ENCODE measurements at regions not wholly inside any gene's neighbourhood (a gene's known extent, or its start where the extent isn't known, plus 50 kb on each side); places are given as distances from the start of the nearest gene placed in this dataset.

DNA sequence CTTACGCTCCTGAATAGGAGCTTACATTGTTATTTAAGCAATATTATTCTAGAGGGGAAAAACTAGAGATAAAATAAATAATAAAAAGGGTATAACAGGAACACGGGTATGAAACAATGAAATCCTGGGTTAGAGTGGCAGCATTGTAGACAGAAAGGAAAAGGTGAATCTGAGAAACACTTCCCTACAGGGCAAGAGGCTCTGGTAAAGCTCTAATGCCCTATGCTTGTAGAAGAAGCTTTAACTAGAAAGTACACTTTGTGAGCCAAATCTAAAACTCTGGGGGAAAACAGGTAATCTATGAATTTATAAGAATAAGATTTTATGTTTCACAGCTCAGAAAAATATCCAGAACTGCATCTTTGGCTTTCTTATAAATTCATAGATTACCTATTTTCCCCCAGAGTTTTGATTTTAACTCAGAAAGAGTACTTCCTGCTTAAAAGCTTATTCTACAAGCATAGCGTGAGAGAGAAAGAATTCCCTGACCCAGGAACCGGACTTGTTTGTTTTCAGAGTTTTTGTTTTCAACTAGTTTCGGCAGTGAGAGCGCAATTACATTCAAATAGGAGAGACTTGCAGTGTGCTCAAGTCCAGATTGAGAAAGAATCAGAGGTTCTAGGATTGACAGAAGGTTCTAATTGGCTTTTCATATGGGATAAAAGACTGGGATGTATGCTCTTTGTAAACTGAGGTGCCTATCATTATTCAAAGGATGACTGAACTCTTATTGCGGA lies 651.0 kb upstream of the RORB start:
- no peak for DNase-seq (ENCODE audit: low read depth in 2 of 3, low spot score in 1 of 3)

DNA sequence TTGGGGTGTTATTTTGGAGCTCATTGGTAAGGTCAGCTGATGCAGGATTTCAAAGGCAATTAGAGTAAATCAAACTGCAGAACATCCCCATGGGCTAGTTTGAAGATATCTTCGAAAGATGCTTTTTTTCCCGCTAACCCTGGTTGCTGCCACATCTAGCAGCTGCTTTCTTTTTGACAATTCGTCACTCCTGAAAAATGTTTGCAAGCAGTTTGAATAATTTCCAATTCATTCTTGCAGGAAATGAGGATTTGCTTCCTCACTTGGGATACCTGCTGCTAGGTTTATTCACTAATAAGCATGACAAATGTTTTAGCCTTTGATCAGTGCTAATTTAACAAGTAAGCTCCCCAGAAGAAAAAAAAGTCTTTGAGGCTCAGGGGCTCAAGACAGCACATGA lies 649.6 kb upstream of the RORB start:
- DNase-seq (ENCODE audit: low read depth in 2 of 3, low spot score in 1 of 3) = no peak

DNA sequence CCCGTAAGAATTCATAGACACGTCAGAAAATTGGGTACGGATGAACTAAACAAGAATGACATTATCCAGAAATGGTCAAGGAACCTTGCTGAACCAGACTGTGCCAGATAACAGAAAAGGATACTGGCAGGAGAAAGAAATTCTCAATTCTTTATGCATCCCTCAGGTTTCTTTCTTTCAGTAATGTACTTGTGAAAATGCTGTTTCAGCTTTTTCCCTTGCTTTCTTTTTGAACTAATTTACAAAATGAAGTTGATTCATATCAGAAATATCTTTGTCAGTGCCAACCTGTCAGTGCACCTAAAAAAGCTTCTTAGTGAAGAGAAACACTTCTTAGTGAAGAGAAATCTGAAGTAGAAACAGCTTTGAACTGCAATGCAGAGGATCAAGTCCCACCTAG lies 643.6 kb upstream of the RORB start:
- no peak for DNase-seq (ENCODE audit: low read depth in 2 of 3, low spot score in 1 of 3)

DNA sequence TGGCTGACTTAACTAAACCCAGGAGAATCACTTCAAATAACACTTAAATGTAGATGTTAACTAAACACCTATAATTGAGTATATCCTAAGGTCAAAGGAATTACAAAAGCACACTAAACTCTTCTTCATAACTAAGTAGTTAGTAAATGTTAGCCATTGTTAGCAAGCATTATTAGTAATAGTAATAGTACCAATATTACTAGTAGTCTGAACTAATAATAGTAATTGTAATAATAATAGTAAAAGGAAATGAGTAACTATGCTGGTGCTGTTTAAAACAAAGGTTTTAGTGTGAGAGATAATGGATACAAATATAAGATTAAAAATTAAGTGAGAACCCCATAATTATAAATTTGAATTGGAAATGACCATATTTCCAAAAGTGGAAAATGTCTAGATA lies 641.9 kb upstream of the RORB start:
- DNase-seq (ENCODE audit: low read depth in 2 of 3, low spot score in 1 of 3) = no peak

DNA sequence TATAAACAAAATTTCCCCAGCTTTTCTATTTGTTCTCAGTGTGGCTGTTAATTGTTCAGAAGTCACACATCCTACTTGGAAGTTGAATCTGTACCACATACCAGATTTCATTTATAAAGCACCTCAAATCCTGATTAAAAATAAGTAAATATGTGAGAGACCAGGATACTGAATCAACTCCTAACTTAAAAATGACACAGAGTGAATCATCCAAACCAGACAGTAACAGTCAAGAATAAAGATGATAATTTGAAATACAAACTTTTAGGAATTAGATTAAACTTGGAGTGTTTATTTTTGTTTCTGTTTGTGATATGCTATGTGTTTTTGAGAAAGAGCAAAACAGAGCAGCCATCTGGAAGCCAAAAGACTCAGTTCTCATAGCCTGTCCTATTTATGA lies 633.2 kb upstream of the RORB start:
- DNase-seq (ENCODE audit: low read depth in 2 of 3, low spot score in 1 of 3) = no peak

DNA sequence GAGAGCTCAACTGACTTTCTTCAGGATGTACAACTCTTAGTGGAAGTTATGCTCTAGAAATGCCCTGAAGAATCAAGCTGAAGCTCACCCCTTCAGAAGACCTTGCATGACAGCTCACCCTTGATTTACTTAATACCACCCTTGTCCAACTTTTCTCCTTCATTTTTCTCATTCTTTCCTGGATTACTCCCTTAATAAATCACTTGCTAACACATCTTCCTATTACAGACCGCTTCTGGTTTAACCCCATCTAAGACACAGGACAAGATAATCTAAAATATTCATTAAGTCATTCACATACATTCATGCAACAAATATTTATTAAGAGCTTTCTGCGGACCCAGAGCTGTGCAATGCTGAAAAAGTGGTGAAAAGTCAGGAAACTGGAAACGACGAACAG lies 630.7 kb upstream of the RORB start:
- no peak for DNase-seq (ENCODE audit: low read depth in 2 of 3, low spot score in 1 of 3)

DNA sequence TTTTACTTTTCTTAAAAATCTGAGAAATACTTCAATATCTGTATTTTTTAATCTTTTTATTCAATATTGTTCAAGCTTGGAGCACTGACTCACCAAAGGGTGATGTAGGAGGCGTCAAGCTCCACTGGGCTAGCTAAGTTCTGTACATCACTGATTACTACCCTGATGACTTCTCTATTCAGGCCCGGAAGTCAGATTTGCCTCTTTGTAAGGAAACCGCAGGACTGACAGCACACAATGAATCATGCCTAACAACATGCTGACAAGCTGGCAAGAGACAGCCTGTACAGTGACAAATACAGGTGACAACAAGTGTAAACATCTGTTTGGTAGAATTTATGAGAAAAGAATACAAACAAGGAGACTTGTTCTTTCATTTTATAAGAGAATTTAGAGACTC lies 627.9 kb upstream of the RORB start:
- DNase-seq (ENCODE audit: low read depth in 2 of 3, low spot score in 1 of 3) = peak in 1 of 3 donors; percentile 1

DNA sequence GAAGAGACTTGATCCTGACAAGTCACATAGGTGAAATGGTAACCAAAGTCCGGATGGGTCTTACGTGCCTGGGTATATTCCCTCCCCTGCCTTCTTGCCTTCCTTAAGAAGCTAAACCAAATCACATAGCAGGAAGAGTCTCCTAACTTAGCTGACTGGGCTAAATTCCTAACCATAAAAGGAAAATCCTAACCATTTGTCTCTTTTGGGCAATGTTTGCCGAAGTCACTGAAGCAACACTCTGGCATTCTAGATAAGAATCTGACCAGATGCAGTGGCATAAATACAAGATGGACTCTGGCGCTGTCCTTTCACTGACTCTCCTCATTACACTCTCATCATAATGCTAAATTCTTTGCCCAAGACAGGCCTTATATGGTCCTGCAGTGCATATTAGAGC lies 625.5 kb upstream of the RORB start:
- no peak for DNase-seq (ENCODE audit: low read depth in 2 of 3, low spot score in 1 of 3)

DNA sequence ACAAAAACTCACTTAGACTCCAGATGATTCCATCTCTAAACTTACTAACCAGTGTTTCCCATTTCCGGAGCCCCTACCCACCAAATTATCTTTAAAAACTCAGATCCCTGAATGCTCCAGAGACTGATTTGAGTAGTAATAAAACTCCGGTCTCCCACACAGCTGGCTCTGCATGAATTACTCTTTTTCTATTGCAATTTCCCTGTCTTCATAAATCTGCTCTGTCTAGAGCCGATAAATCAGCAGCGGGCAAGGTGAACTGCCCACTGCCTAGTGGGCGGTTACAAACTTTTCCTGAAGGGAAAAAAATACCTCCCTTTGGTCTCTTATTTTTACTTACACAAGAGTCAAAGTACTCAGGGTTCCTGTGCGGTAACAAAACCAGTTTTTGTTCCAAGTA lies 624.4 kb upstream of the RORB start:
- DNase-seq (ENCODE audit: low read depth in 2 of 3, low spot score in 1 of 3) = no peak

DNA sequence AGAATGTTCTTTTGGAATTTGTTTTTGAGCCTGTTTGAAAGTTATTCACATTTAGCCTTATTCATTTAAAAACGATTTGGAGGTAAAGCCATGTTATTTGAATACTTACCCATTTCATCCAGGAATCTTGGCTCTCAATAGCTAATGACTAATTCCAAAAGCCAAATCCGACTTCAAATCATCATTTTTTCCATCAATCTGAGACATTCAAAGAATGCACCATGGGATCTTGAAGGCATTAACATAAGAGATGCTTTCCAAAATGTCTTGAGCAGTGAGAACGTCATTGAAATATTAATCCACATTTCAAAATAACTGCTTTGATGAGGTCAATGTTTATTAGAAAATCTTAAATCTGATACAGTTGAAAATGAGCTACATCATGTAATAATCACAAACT lies 617.0 kb upstream of the RORB start:
- no peak for DNase-seq (ENCODE audit: low read depth in 2 of 3, low spot score in 1 of 3)

DNA sequence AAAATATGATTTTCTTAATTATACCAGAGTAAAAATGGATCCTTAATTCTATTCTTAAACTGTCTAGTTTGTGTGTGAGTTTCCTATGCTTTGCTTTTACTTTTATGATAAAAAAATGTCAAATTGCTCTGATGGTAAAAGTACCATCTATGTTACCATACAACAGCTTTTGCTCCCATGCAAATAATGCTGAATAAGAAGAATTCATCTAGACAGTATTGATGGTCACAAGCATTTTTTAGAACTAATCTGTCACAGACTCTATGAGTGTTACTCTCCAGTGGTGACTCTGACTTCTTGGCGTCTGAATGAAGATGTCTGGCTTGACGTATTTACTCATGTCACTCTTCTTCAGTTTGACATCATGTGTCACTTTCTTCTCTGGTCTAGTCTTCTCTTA lies 608.1 kb upstream of the RORB start:
- no peak for DNase-seq (ENCODE audit: low read depth in 2 of 3, low spot score in 1 of 3)

DNA sequence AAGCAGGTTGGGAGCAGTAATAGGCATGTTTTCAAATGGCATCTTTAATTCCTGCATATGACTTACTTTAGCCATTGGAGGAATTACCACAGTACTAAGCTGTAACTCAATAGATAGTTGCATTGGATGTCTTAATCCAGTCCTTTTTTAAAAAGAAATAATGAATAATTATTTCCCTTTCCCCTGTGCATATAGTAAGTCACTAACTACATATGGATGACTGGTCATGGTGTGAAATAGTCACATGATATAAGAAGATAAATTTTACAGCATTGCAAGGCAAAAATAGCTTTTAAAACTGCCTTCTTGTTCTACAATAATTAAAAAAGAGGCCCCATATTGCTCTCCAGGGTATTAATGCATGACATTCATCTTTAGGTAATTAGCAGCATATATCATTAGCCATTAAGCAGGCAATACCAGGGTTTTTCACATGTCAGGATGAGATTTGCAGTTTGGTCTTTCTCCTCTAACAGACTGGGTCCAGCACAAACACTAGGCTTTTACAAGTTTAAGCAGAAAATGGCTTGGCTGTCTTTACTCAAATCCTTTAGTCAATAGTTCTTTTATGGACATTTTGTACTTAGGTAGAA lies 606.4 kb upstream of the RORB start:
- DNase-seq (ENCODE audit: low read depth in 2 of 3, low spot score in 1 of 3) = no peak

DNA sequence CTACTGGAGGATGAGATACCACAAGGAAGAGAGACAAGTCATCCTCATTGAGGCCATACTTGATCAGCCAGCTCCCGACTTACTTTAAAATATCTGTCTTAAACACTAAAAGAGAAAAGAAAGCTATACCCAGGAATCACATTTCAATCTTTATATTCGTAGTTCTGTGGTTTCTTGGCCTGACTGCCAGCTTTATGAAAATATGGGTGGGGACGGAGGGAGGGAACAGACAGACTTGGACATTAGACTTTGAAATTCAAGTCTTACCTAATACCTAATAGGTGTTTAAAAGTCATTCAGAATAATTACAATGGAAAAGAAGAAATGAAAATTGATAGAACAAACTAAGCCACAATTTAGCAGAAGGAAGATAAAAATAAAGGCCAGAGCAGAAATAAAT lies 604.8 kb upstream of the RORB start:
- DNase-seq (ENCODE audit: low read depth in 2 of 3, low spot score in 1 of 3) = no peak

DNA sequence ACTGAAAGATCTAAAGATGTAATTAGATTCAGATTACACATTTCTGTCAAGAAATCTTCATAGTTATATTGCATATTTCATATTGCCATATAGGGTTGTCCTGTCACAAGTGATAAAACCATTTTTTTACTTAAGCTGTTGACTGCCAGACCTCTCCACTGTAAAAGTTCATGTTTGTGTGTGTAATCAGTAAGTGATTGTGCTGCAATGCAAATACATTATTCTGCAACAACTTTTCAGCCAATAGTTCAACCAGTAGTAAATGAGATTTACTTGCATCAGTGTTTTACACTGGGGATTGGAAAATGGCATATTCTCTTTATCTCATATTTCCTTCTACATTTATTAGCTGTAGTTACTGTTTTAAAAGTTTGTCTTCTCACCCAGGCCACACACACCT lies 603.9 kb upstream of the RORB start:
- DNase-seq (ENCODE audit: low read depth in 2 of 3, low spot score in 1 of 3) = no peak

DNA sequence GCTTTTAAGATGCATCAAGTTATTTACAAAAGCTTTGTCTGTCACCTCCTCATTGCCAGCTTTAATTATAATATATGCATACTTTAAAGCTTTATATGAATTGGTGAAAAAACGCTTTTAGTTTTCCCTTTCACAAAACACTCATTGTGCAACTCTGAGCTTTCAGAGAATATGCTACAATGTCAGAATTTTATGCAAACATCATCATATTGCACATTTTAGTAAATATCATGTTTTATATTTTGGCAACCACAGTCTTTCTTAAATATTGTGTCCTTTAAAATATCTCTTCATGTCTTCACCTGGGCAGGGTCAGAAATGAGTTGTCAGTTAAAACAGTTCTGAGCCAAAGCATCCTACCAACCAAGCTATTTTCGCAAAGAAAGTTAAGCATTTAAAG lies 601.1 kb upstream of the RORB start:
- no peak for DNase-seq (ENCODE audit: low read depth in 2 of 3, low spot score in 1 of 3)

DNA sequence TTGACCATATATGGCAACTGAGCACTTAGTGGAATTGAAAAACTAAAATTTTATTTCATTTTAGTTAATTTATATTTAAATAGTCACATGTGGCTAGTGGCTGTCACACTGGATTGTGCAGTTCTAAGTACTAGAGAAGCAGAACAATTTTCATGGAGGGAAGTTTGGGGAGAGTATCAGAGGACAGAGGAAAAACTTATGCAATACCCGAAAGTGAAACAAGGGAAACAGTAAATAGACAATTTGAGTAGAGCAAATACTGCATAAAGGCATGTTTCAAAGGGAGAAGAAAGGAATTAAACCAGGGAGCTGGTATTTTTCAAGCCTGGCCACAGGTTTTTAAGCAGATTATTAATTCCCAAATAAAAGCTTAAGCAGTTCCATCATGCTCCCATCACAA lies 590.5 kb upstream of the RORB start:
- DNase-seq (ENCODE audit: low read depth in 2 of 3, low spot score in 1 of 3) = no peak

DNA sequence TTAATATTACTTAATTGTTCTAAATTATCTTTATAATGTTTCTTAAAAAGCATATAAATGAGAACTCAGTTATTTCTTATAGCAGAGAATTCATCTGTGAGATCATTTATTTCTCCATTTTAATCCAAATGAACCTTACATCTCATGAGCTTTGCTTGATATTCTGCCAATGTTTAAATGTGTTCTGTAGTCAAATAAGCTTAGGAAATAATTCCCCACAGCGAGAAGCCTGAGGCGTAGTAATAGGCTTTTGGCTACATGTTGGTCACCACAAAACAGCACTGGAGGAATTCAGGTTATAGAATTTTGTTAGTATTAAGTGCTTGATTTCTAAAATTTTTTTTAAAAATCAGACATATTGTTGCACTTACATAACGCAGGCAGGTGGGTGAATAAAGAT lies 585.3 kb upstream of the RORB start:
- no peak for DNase-seq (ENCODE audit: low read depth in 2 of 3, low spot score in 1 of 3)

DNA sequence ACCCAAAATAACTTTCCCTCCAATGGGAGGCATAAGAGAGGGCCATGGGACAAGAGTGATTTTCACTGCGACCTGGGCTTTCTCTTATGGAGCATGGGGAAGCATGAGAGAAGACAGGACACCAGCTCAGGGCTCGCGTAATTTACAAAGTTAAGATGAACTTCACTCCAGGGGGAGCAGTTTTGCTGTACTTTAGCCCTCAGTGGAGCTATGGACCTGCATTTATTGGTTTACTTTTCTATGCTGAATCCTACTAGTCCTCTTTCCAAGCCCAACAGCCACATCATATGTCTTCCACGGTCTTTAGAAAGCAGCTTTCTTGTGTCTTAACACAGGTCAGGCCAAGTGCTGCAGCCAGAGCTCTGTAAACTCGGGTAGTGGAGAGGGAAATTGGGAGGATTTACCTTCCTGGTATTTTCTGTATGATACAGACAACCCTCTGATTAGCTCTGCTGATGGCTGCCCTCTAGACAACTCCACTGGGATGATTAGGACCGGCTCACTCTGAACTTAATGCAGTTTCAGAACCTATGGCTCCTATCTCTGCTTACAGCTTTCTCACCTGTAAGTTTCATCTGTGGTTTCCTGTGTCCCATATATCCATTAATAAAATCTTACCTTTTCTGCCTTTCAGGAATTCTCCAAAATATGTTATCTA lies 581.0 kb upstream of the RORB start:
- no peak for DNase-seq (ENCODE audit: low read depth in 2 of 3, low spot score in 1 of 3)

DNA sequence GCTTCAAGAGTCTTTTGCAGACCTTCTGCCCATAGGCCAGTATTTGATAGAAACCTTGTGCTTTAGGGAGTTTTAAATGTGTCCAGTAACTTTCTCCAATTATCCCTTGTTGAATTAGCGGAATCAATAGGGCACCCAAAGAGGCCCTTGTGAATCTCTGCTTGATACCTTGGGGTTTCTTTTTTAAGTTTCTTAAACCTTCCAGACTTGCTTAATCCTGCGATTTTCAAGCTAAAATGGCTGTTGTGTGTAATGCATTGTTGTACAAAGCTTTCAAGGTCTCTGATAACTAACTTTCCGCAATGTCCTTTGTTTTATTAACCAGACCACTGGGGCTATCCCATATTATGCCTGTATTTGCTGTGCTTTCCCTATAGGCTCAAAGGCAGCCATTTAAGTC lies 577.4 kb upstream of the RORB start:
- no peak for DNase-seq (ENCODE audit: low read depth in 2 of 3, low spot score in 1 of 3)

DNA sequence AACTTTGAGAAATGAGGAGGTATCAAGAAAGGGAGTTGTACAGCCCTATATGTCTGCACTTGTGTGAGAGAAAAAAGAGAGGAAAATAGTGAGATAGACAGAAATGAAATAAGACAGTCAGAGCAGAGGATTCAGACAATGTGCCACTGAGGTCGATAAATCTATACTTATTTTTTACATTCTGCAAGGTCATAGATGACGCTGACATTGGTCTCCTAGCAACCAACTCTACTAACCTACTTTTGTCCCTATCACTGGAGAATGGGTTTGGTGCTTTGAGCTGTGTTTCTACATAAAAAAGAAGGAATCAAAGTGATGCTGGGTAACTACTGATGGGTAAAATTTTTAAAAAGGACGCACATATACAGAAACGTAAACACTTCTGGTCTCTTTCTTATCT lies 573.3 kb upstream of the RORB start:
- DNase-seq (ENCODE audit: low read depth in 2 of 3, low spot score in 1 of 3) = no peak

DNA sequence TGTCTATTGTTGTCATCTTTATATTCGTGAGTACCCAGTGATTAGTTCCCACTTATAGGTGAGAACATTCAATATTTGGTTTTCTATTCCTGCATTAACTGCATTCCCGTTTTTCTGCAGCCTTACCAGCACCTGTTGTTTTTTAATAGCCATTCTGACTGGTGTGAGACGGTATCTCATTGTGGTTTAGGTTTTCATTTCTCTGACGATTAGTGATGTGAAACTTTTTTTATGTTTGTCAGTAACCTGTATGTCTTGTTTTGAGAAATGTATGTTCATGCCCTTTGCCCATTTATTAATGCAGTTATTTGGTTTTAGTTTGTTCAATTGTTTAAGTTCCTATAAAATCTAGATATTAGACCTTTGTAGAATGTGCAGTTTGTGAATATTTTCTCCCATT lies 546.0 kb upstream of the RORB start:
- DNase-seq (ENCODE audit: low read depth in 2 of 3, low spot score in 1 of 3) = no peak

DNA sequence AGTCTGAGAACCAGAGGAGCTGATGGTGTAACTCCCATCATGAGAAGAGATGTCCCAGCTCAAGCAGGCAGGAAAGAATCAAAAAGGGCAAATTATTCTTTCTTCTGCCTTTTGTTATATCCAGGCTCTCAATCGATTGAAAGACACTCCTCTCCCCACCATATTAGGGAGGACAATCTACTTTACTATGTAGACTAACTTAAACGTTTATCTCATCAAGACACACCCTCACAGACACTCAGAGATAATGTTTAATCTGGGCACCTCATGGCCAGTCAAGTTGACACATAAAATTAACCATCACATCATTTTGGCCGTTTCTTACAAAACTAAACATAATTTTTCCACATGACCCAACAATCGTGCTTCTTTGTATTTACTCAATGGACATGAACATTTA lies 534.3 kb upstream of the RORB start:
- no peak for DNase-seq (ENCODE audit: low read depth in 2 of 3, low spot score in 1 of 3)

DNA sequence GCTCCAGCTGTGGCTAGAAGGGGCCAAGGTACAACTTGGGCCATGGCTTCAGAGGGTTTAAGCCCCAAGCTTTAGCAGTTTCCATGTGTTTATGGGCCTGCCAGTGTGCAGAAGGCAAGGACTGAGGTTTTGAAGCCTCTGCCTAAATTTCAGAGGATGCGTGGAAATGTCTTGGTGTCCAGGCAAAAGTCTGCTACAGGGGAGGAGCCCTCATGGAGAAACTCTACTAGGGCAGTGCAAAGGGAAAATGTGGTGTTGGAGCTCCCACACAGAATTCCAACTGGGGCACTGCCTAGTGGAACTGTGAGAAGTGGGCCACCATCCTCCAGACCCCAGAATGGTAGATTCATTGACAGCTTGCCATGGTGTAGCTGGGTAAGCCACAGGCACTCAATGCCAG lies 527.2 kb upstream of the RORB start:
- DNase-seq (ENCODE audit: low read depth in 2 of 3, low spot score in 1 of 3) = no peak
